Spinal cord (tissue), 9 donors: ENCODE measurements at regions not wholly inside any gene's neighbourhood (a gene's known extent, or its start where the extent isn't known, plus 50 kb on each side); places are given as distances from the start of the nearest gene placed in this dataset.

Source experiments
- DNase-seq, 6 donors: peaks; one replicate each; pipeline versions ENCODE4 v3.0.0 to v3.0.0-alpha.2; 2013 to 2015; ENCODE audit warnings: low spot score in 6 of 6, low read depth in 4 of 6
- H3K27ac ChIP-seq: one replicate; pipeline ENCODE4 v1.5.1; 2013; ENCODE audit warnings: low read depth, low read length, control low read depth
- H3K27me3 ChIP-seq: one replicate; pipeline ENCODE4 v1.6.1; 2013; ENCODE audit warnings: low read length; ENCODE audit not compliant: control insufficient read depth, insufficient read depth
- H3K36me3 ChIP-seq: one replicate; pipeline ENCODE4 v1.6.1; 2013; ENCODE audit warnings: low read length; ENCODE audit not compliant: control insufficient read depth, insufficient read depth
- H3K4me1 ChIP-seq: one replicate; pipeline ENCODE4 v1.6.1; 2013; ENCODE audit warnings: low read length; ENCODE audit not compliant: control insufficient read depth, insufficient read depth
- H3K4me3 ChIP-seq: one replicate; pipeline ENCODE4 v1.5.1; 2013; ENCODE audit warnings: low read depth, low read length, control low read depth
- H3K9me3 ChIP-seq: one replicate; pipeline ENCODE4 v1.6.1; 2013; ENCODE audit warnings: low read length; ENCODE audit not compliant: control insufficient read depth, insufficient read depth
- WGBS: methylation state at CpG from one replicate; pipeline ENCODE4 v1.1.5; 2013; ENCODE audit warnings: missing lambda C conversion rate; ENCODE audit not compliant: insufficient coverage; 5-methylcytosine and 5-hydroxymethylcytosine counted together
- donor health status: healthy.

- Histone ChIP-seq H3K4me1 (peaks cover 11% of the 10 kb centered on the region), H3K27ac (no peak overlapping the region), H3K36me3 (no peaks in the 10 kb centered on the region), H3K9me3 (no peaks in the 10 kb centered on the region), H3K4me3 (no peak overlapping the region), H3K27me3 (no peaks in the 10 kb centered on the region)
- WGBS, result no CpG with 5 or more reads among the region's 1 CpG
- no peak for DNase-seq
Measured at GRCh38 chr1:224496826-224497225, 62.2 kb upstream of the WDR26 start.

GRCh38 chr1:224497714-224498573 lies 63.3 kb upstream of the WDR26 start:
- Histone ChIP-seq H3K4me3 (no peak overlapping the region), H3K36me3 (no peaks in the 10 kb centered on the region), H3K27me3 (no peaks in the 10 kb centered on the region), H3K9me3 (no peaks in the 10 kb centered on the region), H3K27ac (peak overlapping the region; percentile 61), H3K4me1 (peaks cover 22% of the 10 kb centered on the region)
- DNase-seq, result peak in 2 of 6 donors; percentile 32 to 35
- WGBS, result no CpG with 5 or more reads among the region's 3 CpGs

- peak in 1 of 6 donors; percentile 32 for DNase-seq
- no peak overlapping the region for H3K4me3 ChIP-seq
- peak overlapping the region; percentile 61 for H3K27ac ChIP-seq
- no peaks in the 10 kb centered on the region for H3K9me3 ChIP-seq
- no peaks in the 10 kb centered on the region for H3K27me3 ChIP-seq
- 54% methylated on average over 11 of the region's 12 CpGs for WGBS
- H3K36me3 ChIP-seq, result no peaks in the 10 kb centered on the region
- H3K4me1 ChIP-seq, result peaks cover 29% of the 10 kb centered on the region
Measured at GRCh38 chr1:224498574-224499170, 64.1 kb upstream of the WDR26 start.

GRCh38 chr1:224499204-224499603 lies 64.6 kb upstream of the WDR26 start:
- no peaks in the 10 kb centered on the region for H3K9me3 ChIP-seq
- H3K27ac ChIP-seq, result no peak overlapping the region
- H3K4me1 ChIP-seq, result peaks cover 33% of the 10 kb centered on the region
- WGBS, result no CpG with 5 or more reads among the region's 2 CpGs
- H3K36me3 ChIP-seq, result no peaks in the 10 kb centered on the region
- no peak overlapping the region for H3K4me3 ChIP-seq
- DNase-seq, result no peak
- no peaks in the 10 kb centered on the region for H3K27me3 ChIP-seq

DNA sequence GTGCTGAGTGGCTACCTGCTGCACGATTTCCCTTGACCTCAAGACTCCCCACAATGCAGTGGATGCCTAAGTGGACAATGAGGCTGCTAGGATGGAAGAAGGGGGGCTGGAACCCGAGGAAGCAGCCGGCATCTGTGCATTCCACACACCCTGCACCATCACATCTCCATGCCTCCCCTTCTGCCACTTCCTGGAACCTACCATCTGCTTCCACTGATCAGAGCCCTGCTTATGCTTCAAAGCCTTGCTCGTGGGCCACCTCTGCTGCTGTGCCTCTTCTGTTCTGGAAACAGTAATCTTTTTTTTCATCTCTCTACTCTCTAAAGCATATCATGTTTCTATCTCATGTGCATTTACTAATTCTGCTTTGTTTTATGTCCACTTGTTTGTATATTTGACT lies 66.2 kb upstream of the WDR26 start:
- Histone ChIP-seq H3K27me3 (no peaks in the 10 kb centered on the region), H3K9me3 (no peaks in the 10 kb centered on the region), H3K4me1 (peaks cover 33% of the 10 kb centered on the region), H3K36me3 (no peaks in the 10 kb centered on the region), H3K27ac (no peak overlapping the region), H3K4me3 (no peak overlapping the region)
- WGBS, result 60% methylated on average over 1 of the region's 4 CpGs
- DNase-seq, result no peak

- H3K27me3 ChIP-seq, result no peaks in the 10 kb centered on the region
- no peak overlapping the region for H3K27ac ChIP-seq
- peaks cover 38% of the 10 kb centered on the region for H3K4me1 ChIP-seq
- DNase-seq, result no peak
- no peaks in the 10 kb centered on the region for H3K9me3 ChIP-seq
- WGBS, result 95% methylated on average over 4 of the region's 4 CpGs
- no peaks in the 10 kb centered on the region for H3K36me3 ChIP-seq
- no peak overlapping the region for H3K4me3 ChIP-seq
Measured at GRCh38 chr1:224501836-224502235, 67.2 kb upstream of the WDR26 start.

GRCh38 chr1:224502459-224503160 lies 68.0 kb upstream of the WDR26 start:
- Histone ChIP-seq H3K36me3 (no peaks in the 10 kb centered on the region), H3K27me3 (no peaks in the 10 kb centered on the region), H3K4me1 (peaks cover 38% of the 10 kb centered on the region), H3K9me3 (no peaks in the 10 kb centered on the region), H3K27ac (peak overlapping the region; percentile 61), H3K4me3 (no peak overlapping the region)
- DNase-seq, result peak in 2 of 6 donors; percentile 59 to 72
- WGBS, result 7% methylated on average over 3 of the region's 12 CpGs

DNA sequence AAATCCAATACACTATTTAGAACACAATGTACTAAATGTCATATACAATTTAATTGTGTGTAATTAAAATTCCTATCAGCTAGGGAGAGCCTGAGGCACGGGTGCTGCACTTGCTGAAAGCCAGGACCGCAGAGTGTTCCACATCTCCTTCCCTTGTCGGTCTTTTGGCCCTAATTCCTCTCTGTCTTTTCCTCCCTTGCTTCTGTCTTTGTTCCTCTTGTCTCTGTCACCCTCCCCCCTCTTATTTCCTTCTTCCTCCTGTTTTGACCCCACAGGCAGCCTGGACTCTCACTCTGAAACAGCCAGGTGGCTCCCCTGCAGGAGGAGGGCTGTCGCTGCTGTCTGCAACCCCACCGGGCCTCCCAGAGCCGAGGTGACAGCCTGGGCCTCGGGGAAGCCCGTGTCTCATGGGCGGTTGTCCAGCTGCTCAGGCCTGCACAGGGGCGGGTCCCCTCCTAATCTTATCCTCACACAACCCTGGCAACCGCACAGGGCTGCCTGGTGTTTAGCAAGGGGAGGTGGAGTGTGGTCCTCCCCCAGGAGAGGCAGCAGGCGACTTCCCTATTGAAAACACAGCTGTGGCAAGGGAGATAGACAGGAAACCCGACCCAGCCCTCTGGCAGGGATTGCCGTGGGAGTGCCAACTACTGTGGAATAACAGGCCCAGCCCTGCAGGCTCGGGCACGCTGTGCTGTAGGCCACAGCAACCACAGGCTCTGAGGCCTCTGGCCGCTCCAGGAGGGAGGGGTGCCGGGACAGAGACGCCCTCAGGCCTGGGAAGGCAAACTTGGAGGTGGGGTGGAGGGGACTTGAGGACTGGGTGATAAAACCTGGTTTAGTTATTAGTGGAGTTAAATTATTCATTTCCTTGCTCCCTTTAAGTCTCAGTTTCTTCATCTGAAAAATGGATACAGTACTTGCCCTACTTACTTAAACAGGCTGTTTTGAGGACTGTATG lies 68.8 kb upstream of the WDR26 start:
- Histone ChIP-seq H3K36me3 (no peaks in the 10 kb centered on the region), H3K27ac (peak overlapping the region; percentile 31), H3K9me3 (no peaks in the 10 kb centered on the region), H3K27me3 (no peaks in the 10 kb centered on the region), H3K4me3 (no peak overlapping the region), H3K4me1 (peaks cover 32% of the 10 kb centered on the region)
- peak in 5 of 6 donors; percentile 48 to 90 (median 52) for DNase-seq
- WGBS, result 5% methylated on average over 11 of the region's 19 CpGs
